Loucy (cell line): ENCODE measurements at regions not wholly inside any gene's neighbourhood (a gene's known extent, or its start where the extent isn't known, plus 50 kb on each side); places are given as distances from the start of the nearest gene placed in this dataset.

Experiments used
- H2AFZ ChIP-seq: fragments of 200-600 bp; sonication (generic); 2 replicates; pipeline ENCODE4 v1.6.0; 2016; ENCODE audit warnings: antibody characterized with exemption, mild to moderate bottlenecking, low read length, moderate library complexity
- H3F3A ChIP-seq: fragments of 200-600 bp; 2 replicates; pipeline ENCODE4 v1.6.0; 2016; ENCODE audit warnings: antibody characterized with exemption, low read depth, mild to moderate bottlenecking
- H3K27me3 ChIP-seq: fragments of 200-600 bp; sonication (generic); 2 replicates; pipeline ENCODE4 v1.6.1; 2014; ENCODE audit warnings: low read length, mild to moderate bottlenecking; ENCODE audit not compliant: insufficient read depth, poor library complexity, severe bottlenecking
- H3K36me3 ChIP-seq: fragments of 200-600 bp; sonication (generic); 2 replicates; pipeline ENCODE4 v1.6.1; 2016; ENCODE audit warnings: low read length; ENCODE audit not compliant: insufficient read depth
- H3K4me1 ChIP-seq: fragments of 200-600 bp; sonication (generic); 2 replicates; pipeline ENCODE4 v1.5.1; 2014; ENCODE audit warnings: low read length, mild to moderate bottlenecking; ENCODE audit not compliant: insufficient read depth, poor library complexity, severe bottlenecking
- H3K4me2 ChIP-seq: fragments of 200-600 bp; sonication (generic); 2 replicates; pipeline ENCODE4 v1.6.0; 2014; ENCODE audit warnings: antibody characterized with exemption, low read length, low read depth, mild to moderate bottlenecking; ENCODE audit not compliant: poor library complexity, severe bottlenecking
- H3K4me3 ChIP-seq: fragments of 200-600 bp; sonication (generic); 2 replicates; pipeline ENCODE4 v1.5.1; 2014; ENCODE audit warnings: low read length, mild to moderate bottlenecking, mixed read lengths; ENCODE audit not compliant: poor library complexity, severe bottlenecking
- H3K79me2 ChIP-seq: fragments of 200-600 bp; sonication (generic); 2 replicates; pipeline ENCODE4 v1.6.1; 2014; ENCODE audit warnings: low read length; ENCODE audit not compliant: insufficient read depth
- H3K9ac ChIP-seq: fragments of 200-600 bp; sonication (generic); 2 replicates; pipeline ENCODE4 v1.6.0; 2014; ENCODE audit warnings: mild to moderate bottlenecking, low read depth, low read length, moderate library complexity; ENCODE audit not compliant: poor library complexity, severe bottlenecking
- H3K9me2 ChIP-seq: fragments of 200-600 bp; sonication (generic); replicated peaks from 2 replicates; pipeline ENCODE4 v1.6.1; 2016; ENCODE audit warnings: low read depth, low read length, mixed read lengths
- H3K9me3 ChIP-seq: fragments of 200-600 bp; sonication (generic); 2 replicates; pipeline ENCODE4 v1.6.1; 2014; ENCODE audit warnings: mild to moderate bottlenecking, antibody characterized with exemption, low read length, low read depth; ENCODE audit not compliant: insufficient read depth
- H4K20me1 ChIP-seq: fragments of 200-600 bp; sonication (generic); 2 replicates; pipeline ENCODE4 v1.6.0; 2014; ENCODE audit warnings: antibody characterized with exemption, low read length, mild to moderate bottlenecking; ENCODE audit not compliant: insufficient read depth, poor library complexity, severe bottlenecking
- EZH2phosphoT487 ChIP-seq: fragments of 200-600 bp; IDR thresholded peaks from 2 replicates; pipeline ENCODE4 v1.6.1; 2018; ENCODE audit warnings: antibody characterized with exemption, mild to moderate bottlenecking, moderate library complexity, borderline replicate concordance
- TF ChIP-seq, protein P1 (sequence below): fragments of 200-600 bp; sonication (generic); conservative IDR thresholded peaks from 2 replicates; pipeline ENCODE4 v1.5.1; 2014; ENCODE audit warnings: mild to moderate bottlenecking, antibody characterized with exemption, low read length

- Histone ChIP-seq H3K9ac (no peak overlapping the region), H4K20me1 (no peaks in the 10 kb centered on the region), H3K79me2 (no peaks in the 10 kb centered on the region), H3F3A (no peaks in the 10 kb centered on the region), H3K36me3 (no peaks in the 10 kb centered on the region), H3K4me2 (no peak overlapping the region), H3K4me1 (no peaks in the 10 kb centered on the region), H3K9me2 (no peaks in the 10 kb centered on the region), H3K27me3 (no peaks in the 10 kb centered on the region), H2AFZ (no peak overlapping the region), H3K9me3 (no peaks in the 10 kb centered on the region; the same call in 1 of the 2 replicates), H3K4me3 (no peak overlapping the region)
- TF ChIP-seq, protein P1, sequence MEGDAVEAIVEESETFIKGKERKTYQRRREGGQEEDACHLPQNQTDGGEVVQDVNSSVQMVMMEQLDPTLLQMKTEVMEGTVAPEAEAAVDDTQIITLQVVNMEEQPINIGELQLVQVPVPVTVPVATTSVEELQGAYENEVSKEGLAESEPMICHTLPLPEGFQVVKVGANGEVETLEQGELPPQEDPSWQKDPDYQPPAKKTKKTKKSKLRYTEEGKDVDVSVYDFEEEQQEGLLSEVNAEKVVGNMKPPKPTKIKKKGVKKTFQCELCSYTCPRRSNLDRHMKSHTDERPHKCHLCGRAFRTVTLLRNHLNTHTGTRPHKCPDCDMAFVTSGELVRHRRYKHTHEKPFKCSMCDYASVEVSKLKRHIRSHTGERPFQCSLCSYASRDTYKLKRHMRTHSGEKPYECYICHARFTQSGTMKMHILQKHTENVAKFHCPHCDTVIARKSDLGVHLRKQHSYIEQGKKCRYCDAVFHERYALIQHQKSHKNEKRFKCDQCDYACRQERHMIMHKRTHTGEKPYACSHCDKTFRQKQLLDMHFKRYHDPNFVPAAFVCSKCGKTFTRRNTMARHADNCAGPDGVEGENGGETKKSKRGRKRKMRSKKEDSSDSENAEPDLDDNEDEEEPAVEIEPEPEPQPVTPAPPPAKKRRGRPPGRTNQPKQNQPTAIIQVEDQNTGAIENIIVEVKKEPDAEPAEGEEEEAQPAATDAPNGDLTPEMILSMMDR = no peak
- no peak for TF ChIP-seq EZH2phosphoT487
Measured at GRCh38 chr7:116329686-116330503, 119.6 kb downstream of the TES start.

GRCh38 chr7:116331020-116331419 is 120.7 kb downstream of the TES start:
- no peaks in the 10 kb centered on the region for H3F3A ChIP-seq
- no peaks in the 10 kb centered on the region for H3K9me2 ChIP-seq
- no peaks in the 10 kb centered on the region for H3K27me3 ChIP-seq
- no peak overlapping the region for H3K4me3 ChIP-seq
- H3K4me1 ChIP-seq = peaks cover 7% of the 10 kb centered on the region
- no peaks in the 10 kb centered on the region for H3K36me3 ChIP-seq
- H3K9ac ChIP-seq = no peak overlapping the region
- H3K4me2 ChIP-seq = no peak overlapping the region
- H3K9me3 ChIP-seq = no peaks in the 10 kb centered on the region; the same call in 1 of the 2 replicates
- no peak overlapping the region for H2AFZ ChIP-seq
- H3K79me2 ChIP-seq = no peaks in the 10 kb centered on the region
- TF ChIP-seq, protein P1 = no peak
- no peak for TF ChIP-seq EZH2phosphoT487
- H4K20me1 ChIP-seq = no peaks in the 10 kb centered on the region

DNA sequence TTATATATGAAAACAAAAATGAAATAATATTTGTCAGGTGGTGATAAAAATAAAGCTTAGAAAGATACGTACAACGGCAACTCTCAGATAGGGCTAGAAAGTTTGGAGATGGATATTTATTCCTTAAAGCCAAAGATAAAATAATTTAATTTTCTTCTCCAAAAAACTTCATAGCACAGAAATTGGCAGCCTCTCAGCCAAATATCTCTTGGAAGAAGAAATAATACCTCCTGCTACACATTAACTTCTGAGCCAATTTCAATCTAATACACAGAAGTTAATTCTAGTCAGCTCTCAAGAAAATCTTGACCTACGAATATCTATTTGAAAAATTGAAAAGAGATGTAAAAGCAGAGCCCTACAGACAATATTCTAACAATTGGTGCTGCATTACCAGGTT is 122.4 kb downstream of the TES start:
- Histone ChIP-seq H3F3A (no peaks in the 10 kb centered on the region), H3K9me3 (no peaks in the 10 kb centered on the region; the same call in 1 of the 2 replicates), H3K79me2 (no peaks in the 10 kb centered on the region), H2AFZ (peak overlapping the region; percentile 35; the same call in 1 of the 2 replicates), H3K4me3 (no peak overlapping the region), H3K27me3 (no peaks in the 10 kb centered on the region), H3K36me3 (no peaks in the 10 kb centered on the region), H3K4me1 (peaks cover 7% of the 10 kb centered on the region), H3K9ac (no peak overlapping the region), H3K9me2 (no peaks in the 10 kb centered on the region), H4K20me1 (no peaks in the 10 kb centered on the region), H3K4me2 (no peak overlapping the region)
- TF ChIP-seq EZH2phosphoT487 = no peak
- TF ChIP-seq, protein P1 = no peak
